K562 (cell line): ENCODE measurements at regions not wholly inside any gene's neighbourhood (a gene's known extent, or its start where the extent isn't known, plus 50 kb on each side); places are given as distances from the start of the nearest gene placed in this dataset.

Experiments used
- ATAC-seq: fragments of 200-7000 bp; cut with Tn5 transposase; 3 replicates; pipeline ENCODE4 v1.9.1; 2020; ENCODE audit warnings: moderate library complexity
- BruUV-seq: library from RNA; stranded (reverse); fragments of 400-500 nt; replicated peaks from 2 replicates; lab custom pipeline; 2021; lab: Mats Ljungman, UMichigan
- CTCF ChIA-PET: fragments of 300-600 bp; formaldehyde crosslinking; extraction: SDS; loops from one replicate; lab custom pipeline; 2021; ENCODE audit warnings: low intra/inter-chr PET ratio; lab: Yijun Ruan, JAX
- POLR2A ChIA-PET: fragments of 300-600, 350-650 bp; sonication (Branson Sonifier 250); formaldehyde crosslinking; extraction: SDS; loops from one replicate; lab custom pipeline; 2021; ENCODE audit warnings: antibody characterized with exemption, inconsistent platforms; lab: Yijun Ruan, JAX
- DNase-seq, 4 experiments: peaks; one replicate each; pipeline versions ENCODE4 v3.0.0 to v3.0.0-alpha.2; 2011 to 2018; ENCODE audit warnings: low spot score in 3 of 4, mixed read lengths in 3 of 4; ENCODE audit errors: extremely low read depth in 1 of 4
- FAIRE-seq: peaks from 2 replicates; lab custom pipeline; 2011; peaks lifted over from hg19 to GRCh38; lab: Jason Lieb, UNC
- H2AFZ ChIP-seq: 2 replicates; pipeline ENCODE4 v1.6.0; 2011; ENCODE audit warnings: low read depth, low read length, control low read depth, inconsistent platforms
- H3K27ac ChIP-seq: fragments of 200-600 bp; 3 replicates; pipeline ENCODE4 v1.8.0; 2011; ENCODE audit warnings: low read depth, mild to moderate bottlenecking, control low read depth, inconsistent platforms, low read length, moderate library complexity, mixed read lengths; ENCODE audit errors: extremely low read depth
- H3K27me3 ChIP-seq, 2 experiments: fragments of 300-600 bp in 1 of 2; 2 replicates in 1 of 2; 3 replicates in 1 of 2; pipeline versions ENCODE4 v1.6.0 to v1.8.0; 2011; ENCODE audit warnings: inconsistent platforms in 2 of 2, low read length in 2 of 2, mild to moderate bottlenecking in 1 of 2, mixed read lengths in 1 of 2, moderate library complexity in 1 of 2; ENCODE audit not compliant: control insufficient read depth in 2 of 2, insufficient read depth in 2 of 2
- H3K36me3 ChIP-seq: fragments of 300-600 bp; 3 replicates; pipeline ENCODE4 v1.8.0; 2011; ENCODE audit warnings: mild to moderate bottlenecking, low read length, inconsistent platforms; ENCODE audit not compliant: control insufficient read depth, insufficient read depth
- H3K4me1 ChIP-seq, 2 experiments: fragments of 200-600 bp in 1 of 2; replicated peaks in 1 of 2; 2 replicates in 1 of 2; 3 replicates in 1 of 2; pipeline versions ENCODE4 v1.5.1 to v1.8.0; 2011; ENCODE audit warnings: inconsistent platforms in 2 of 2, low read length in 2 of 2, mild to moderate bottlenecking in 1 of 2, mixed read lengths in 1 of 2, moderate library complexity in 1 of 2; ENCODE audit not compliant: control insufficient read depth in 2 of 2, insufficient read depth in 2 of 2
- H3K4me2 ChIP-seq: 2 replicates; pipeline ENCODE4 v1.6.1; 2011; ENCODE audit warnings: low read length, control low read depth, inconsistent platforms, mixed read lengths; ENCODE audit not compliant: insufficient read depth
- H3K4me3 ChIP-seq: fragments of 200-600 bp; sonication (generic), shearing (Covaris generic); 2 replicates; pipeline ENCODE4 v1.5.1; 2016; ENCODE audit warnings: control low read depth, inconsistent platforms
- H3K79me2 ChIP-seq: fragments of 200-600 bp; 3 replicates; pipeline ENCODE4 v1.8.0; 2011; ENCODE audit warnings: low read length, inconsistent platforms; ENCODE audit not compliant: control insufficient read depth, insufficient read depth
- H3K9ac ChIP-seq, 2 experiments: 2 replicates each; pipeline versions ENCODE4 v1.6.0 to v1.6.1; 2011; ENCODE audit warnings: low read depth in 2 of 2, low read length in 2 of 2, control low read depth in 1 of 2, inconsistent platforms in 1 of 2, mild to moderate bottlenecking in 1 of 2, mixed read lengths in 1 of 2; ENCODE audit not compliant: insufficient read depth in 1 of 2
- H3K9me1 ChIP-seq: one replicate; pipeline ENCODE4 v1.6.0; 2011; ENCODE audit warnings: inconsistent platforms, mild to moderate bottlenecking, low read length, moderate library complexity; ENCODE audit not compliant: control insufficient read depth, insufficient read depth
- H3K9me3 ChIP-seq: replicated peaks from 2 replicates; pipeline ENCODE4 v1.5.1; 2011; ENCODE audit warnings: low read depth, low read length, inconsistent platforms; ENCODE audit not compliant: control insufficient read depth, insufficient read depth
- H4K20me1 ChIP-seq: replicated peaks from 2 replicates; pipeline ENCODE4 v1.6.1; 2011; ENCODE audit warnings: low read length, inconsistent platforms, mixed read lengths; ENCODE audit not compliant: control insufficient read depth, insufficient read depth
- CREB3L1 ChIP-seq: fragments of 450-650 bp; IDR thresholded peaks from 2 replicates; pipeline ENCODE4 v1.6.1; 2014; ENCODE audit warnings: low read depth, mild to moderate bottlenecking, moderate library complexity, borderline replicate concordance
- HMG20A ChIP-seq: fragments of 450-650 bp; formaldehyde crosslinking; conservative IDR thresholded peaks from 2 replicates; pipeline ENCODE4 v1.4.0; 2020; ENCODE audit warnings: mild to moderate bottlenecking, mixed read lengths
- NUFIP1 ChIP-seq: fragments of 450-650 bp; IDR thresholded peaks from 2 replicates; pipeline ENCODE4 v1.6.1; 2018; ENCODE audit not compliant: partially characterized antibody
- OTX1 ChIP-seq: fragments of 450-650 bp; formaldehyde crosslinking; IDR thresholded peaks from 2 replicates; pipeline ENCODE4 v1.4.0; 2022; ENCODE audit warnings: mild to moderate bottlenecking
- SMARCC2 ChIP-seq: fragments of 450-650 bp; IDR thresholded peaks from 2 replicates; pipeline ENCODE4 v1.6.1; 2017; ENCODE audit warnings: antibody characterized with exemption, moderate library complexity, mild to moderate bottlenecking, low read depth
- ZNF253 ChIP-seq: fragments of 250-450 bp; sonication (Bioruptor Pico); conservative IDR thresholded peaks from 2 replicates; pipeline ENCODE4 v1.6.1; 2021; ENCODE audit warnings: mild to moderate bottlenecking
- WGBS: fragments of 100-300 bp; shearing (Covaris generic); methylation state at CpG from one replicate; pipeline ENCODE4 v1.1.6; 2016; ENCODE audit warnings: low coverage, mixed read lengths; ENCODE audit not compliant: insufficient coverage; ENCODE audit errors: missing lambda C conversion rate; 5-methylcytosine and 5-hydroxymethylcytosine counted together
- in situ Hi-C: fragments of 300-500 bp; cut with MboI; formaldehyde crosslinking; loops from 4 replicates; pipeline ENCODE4 v1.15.0; 2018; ENCODE audit warnings: inconsistent platforms, mixed read lengths
- intact Hi-C: fragments of 100-400 bp; cut with micrococcal nuclease; formaldehyde crosslinking; loops from 2 replicates; pipeline ENCODE4 v1.14.2; 2022

DNA sequence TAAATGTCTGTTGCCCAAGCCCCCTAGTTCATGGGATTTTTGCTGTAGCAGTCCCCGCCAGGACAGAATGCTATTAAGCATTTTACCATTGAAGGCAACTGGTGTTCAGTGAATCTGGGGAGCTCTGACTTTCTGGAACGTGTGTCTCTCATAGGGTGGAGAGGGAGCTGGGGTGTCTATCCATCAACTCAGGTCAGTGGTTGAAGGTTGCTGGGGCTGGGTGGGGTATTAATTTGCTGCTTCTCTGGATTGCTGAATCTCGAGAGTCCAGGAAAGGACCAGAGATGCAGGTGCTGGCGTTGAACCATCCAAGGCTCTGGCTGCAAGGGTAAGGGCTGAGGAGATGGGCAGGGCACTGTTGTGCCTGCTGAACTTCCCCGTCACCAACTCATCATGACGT lies 66.8 kb upstream of the NCK2 start:
- H3K27ac ChIP-seq, result no peak overlapping the region
- no peaks in the 10 kb centered on the region; a peak in 2 of 5 replicates for H3K27me3 ChIP-seq
- no peaks in the 10 kb centered on the region for H3K36me3 ChIP-seq
- no peaks in the 10 kb centered on the region for H4K20me1 ChIP-seq
- H3K4me1 ChIP-seq, result peaks cover 0 to 5% of the 10 kb centered on the region in 2 experiments; a peak in 2 of 5 replicates
- WGBS, result 1% methylated on average over 6 of the region's 6 CpGs
- H2AFZ ChIP-seq, result no peak overlapping the region
- TF ChIP-seq OTX1, result no peak
- no peak for TF ChIP-seq HMG20A (CRISPR knock-in tag)
- no peak for TF ChIP-seq CREB3L1
- no peak for TF ChIP-seq ZNF253
- no peak for DNase-seq
- no peaks in the 10 kb centered on the region for H3K79me2 ChIP-seq
- no peak for ATAC-seq
- CTCF ChIA-PET, result no interaction called here
- FAIRE-seq, result no peak
- in situ Hi-C loops (no loop called here), intact Hi-C loops (loop anchor here (5.0 kb wide), 1 partner anchor 76 kb away; no protein-coding TSS in a partner anchor)
- no peaks in the 10 kb centered on the region for H3K9me1 ChIP-seq
- POLR2A ChIA-PET, result interaction anchor here (1.3 kb wide), 1 partner anchor 9 kb away, joined by 6 read pairs; no protein-coding TSS in a partner anchor
- no peak overlapping the region for H3K4me3 ChIP-seq
- no peak overlapping the region for H3K4me2 ChIP-seq
- H3K9me3 ChIP-seq, result no peaks in the 10 kb centered on the region
- H3K9ac ChIP-seq, result no peak overlapping the region
- no TSS peak for BruUV-seq

DNA sequence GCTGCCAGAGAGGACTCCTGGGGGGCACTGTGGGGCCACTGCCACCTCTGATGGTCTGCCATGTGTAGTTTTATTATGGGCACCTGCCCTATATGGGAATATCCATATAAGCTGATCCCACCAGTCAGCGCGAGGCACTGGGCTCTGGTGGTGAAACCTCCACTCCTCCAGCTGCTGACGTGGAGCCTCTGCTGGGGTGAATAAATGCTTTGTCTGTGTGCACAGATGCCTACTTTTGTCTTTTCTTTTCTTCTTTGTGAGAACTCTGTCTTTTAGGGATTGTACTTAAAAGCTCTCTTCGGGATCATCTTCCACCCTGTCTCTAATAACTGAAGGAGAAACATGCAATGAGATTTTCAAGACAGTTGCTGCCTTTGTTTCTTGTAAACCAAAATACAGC lies 68.9 kb upstream of the NCK2 start:
- DNase-seq, result no peak
- no peaks in the 10 kb centered on the region for H4K20me1 ChIP-seq
- in situ Hi-C loops, result no loop called here
- H3K9ac ChIP-seq, result no peak overlapping the region
- peaks cover 0 to 5% of the 10 kb centered on the region in 2 experiments; a peak in 2 of 5 replicates for H3K4me1 ChIP-seq
- no peak for ATAC-seq
- BruUV-seq, result no TSS peak
- H3K27ac ChIP-seq, result no peak overlapping the region
- no peaks in the 10 kb centered on the region for H3K9me3 ChIP-seq
- WGBS, result 26% methylated on average over 4 of the region's 4 CpGs
- no peak overlapping the region for H2AFZ ChIP-seq
- no peaks in the 10 kb centered on the region for H3K36me3 ChIP-seq
- H3K27me3 ChIP-seq, result no peaks in the 10 kb centered on the region; a peak in 2 of 5 replicates
- CTCF ChIA-PET, result no interaction called here
- no peak for TF ChIP-seq SMARCC2
- no peak for TF ChIP-seq NUFIP1
- TF ChIP-seq, all 486 proteins: peak for 0
- POLR2A ChIA-PET, result interaction anchor here (0.6 kb wide), 1 partner anchor 37 kb away, joined by 3 read pairs; no protein-coding TSS in a partner anchor
- Histone ChIP-seq H3K9me1 (no peaks in the 10 kb centered on the region), H3K79me2 (no peaks in the 10 kb centered on the region), H3K4me3 (no peak overlapping the region), H3K4me2 (no peak overlapping the region)
- intact Hi-C loops, result loop anchor here (5.0 kb wide), 1 partner anchor 74 kb away; no protein-coding TSS in a partner anchor
- FAIRE-seq, result no peak
